Astrocyte of the spinal cord (primary cell): ENCODE measurements at regions not wholly inside any gene's neighbourhood (a gene's known extent, or its start where the extent isn't known, plus 50 kb on each side); places are given as distances from the start of the nearest gene placed in this dataset.
"Not testable (repeated sequence)": the region's sequence is repeated elsewhere in the genome, so short reads cannot be mapped to it uniquely, and the experiment has no call there.

Experiments used
- DNase-seq: peaks from one replicate; pipeline ENCODE4 v3.0.0; 2011; ENCODE audit warnings: low read depth, low spot score
- H3K4me3 ChIP-seq: 2 replicates; pipeline ENCODE4 v1.5.1; 2011; ENCODE audit warnings: low read depth, mild to moderate bottlenecking, low read length, moderate library complexity
- CTCF ChIP-seq: IDR thresholded peaks from 2 replicates; pipeline ENCODE4 v1.5.1; 2012; ENCODE audit warnings: low read depth, mild to moderate bottlenecking, low read length, inconsistent platforms
- in situ Hi-C: cut with HindIII; loops from 2 replicates; pipeline ENCODE4 v1.10.0; 2017; ENCODE audit warnings: low sequenced_read_pairs

- in situ Hi-C loops, H3K4me3 ChIP-seq, DNase-seq: not testable (repeated sequence)
Measured at GRCh38 chr6:3672339-3672738, 79.2 kb downstream of the PXDC1 start.

GRCh38 chr6:3671382-3671781 is 80.1 kb downstream of the PXDC1 start:
- no peak for DNase-seq
- TF ChIP-seq CTCF = no peak
- in situ Hi-C loops = no loop called here
- no peak overlapping the region for H3K4me3 ChIP-seq

GRCh38 chr6:3670356-3670755 is 81.2 kb downstream of the PXDC1 start:
- in situ Hi-C loops = no loop called here
- TF ChIP-seq CTCF = no peak
- DNase-seq = no peak
- H3K4me3 ChIP-seq = no peak overlapping the region

- no peak for TF ChIP-seq CTCF
- no peak for DNase-seq
- H3K4me3 ChIP-seq = no peak overlapping the region
- in situ Hi-C loops = no loop called here
Measured at GRCh38 chr6:3669916-3670315, 81.6 kb downstream of the PXDC1 start.

GRCh38 chr6:3665608-3666007 is 85.9 kb downstream of the PXDC1 start:
- no peak for DNase-seq
- in situ Hi-C loops = no loop called here
- TF ChIP-seq CTCF = no peak
- no peak overlapping the region for H3K4me3 ChIP-seq

- in situ Hi-C loops = no loop called here
- no peak for DNase-seq
- TF ChIP-seq CTCF = no peak
- no peak overlapping the region for H3K4me3 ChIP-seq
Measured at GRCh38 chr6:3664625-3665041, 86.9 kb downstream of the PXDC1 start.

- in situ Hi-C loops = no loop called here
- no peak overlapping the region for H3K4me3 ChIP-seq
- TF ChIP-seq CTCF = no peak
- no peak for DNase-seq
Measured at GRCh38 chr6:3663811-3664210, 87.7 kb downstream of the PXDC1 start.
